ENCODE measurements at regions not wholly inside any gene's neighbourhood (a gene's known extent, or its start where the extent isn't known, plus 50 kb on each side); places are given as distances from the start of the nearest gene placed in this dataset.

DNA sequence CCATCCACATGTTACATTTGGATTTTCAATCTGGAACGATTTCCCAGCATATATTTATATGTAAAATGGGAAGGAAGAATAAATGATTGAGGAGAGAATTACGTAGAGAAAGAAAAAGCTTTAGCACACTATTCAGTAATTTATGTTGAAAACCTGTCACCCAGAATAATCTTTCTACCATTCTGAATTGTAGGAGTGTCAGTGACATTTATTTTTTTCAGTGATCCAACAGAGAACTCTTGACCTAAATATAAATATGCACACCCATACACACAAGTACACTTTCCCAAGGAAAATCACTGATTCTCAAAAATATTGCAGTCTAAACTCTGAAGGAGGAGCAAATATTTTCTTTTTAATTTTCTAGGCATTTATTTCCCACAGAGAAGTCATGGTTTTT lies 140.2 kb upstream of the LRP1B start:
- Histone ChIP-seq H3K23me2 (ENCODE audit: low read depth, low read length) (no peaks in the 10 kb centered on the region), H4K5ac (ENCODE audit: insufficient read length, low read depth, low read length) (no peak overlapping the region), H3K4me3 (ENCODE audit: extremely low read depth in 1 of 4, insufficient read depth in 2 of 4, low read depth in 3 of 4, low read length in 4 of 4) (no peak overlapping the region), H2BK15ac (ENCODE audit: low read length) (no peak overlapping the region), H3K27me3 (replicated peaks in 1 of 4; ENCODE audit: control insufficient read depth in 3 of 4, extremely low read depth in 1 of 4, insufficient read depth in 3 of 4, low read length in 3 of 4) (no peaks in the 10 kb centered on the region), H3K56ac (replicated peaks; ENCODE audit: insufficient read length, low read depth, low read length) (no peak overlapping the region), H2BK12ac (ENCODE audit: low read depth, low read length) (no peak overlapping the region), H3K36me3 (ENCODE audit: control insufficient read depth in 2 of 4, insufficient read depth in 4 of 4, low read length in 3 of 4) (no peaks in the 10 kb centered on the region), H3K27ac (ENCODE audit: low read depth, low read length) (no peak overlapping the region), H2BK5ac (ENCODE audit: low read depth, low read length) (no peak overlapping the region), H3K79me1 (ENCODE audit: low read depth, low read length) (no peaks in the 10 kb centered on the region), H3K9me3 (ENCODE audit: insufficient read depth in 2 of 2, low read depth in 1 of 2, low read length in 1 of 2) (no peaks in the 10 kb centered on the region), H4K91ac (replicated peaks; ENCODE audit: insufficient read length, low read length) (no peak overlapping the region), H4K20me1 (replicated peaks in 1 of 2; ENCODE audit: control insufficient read depth in 1 of 2, insufficient read depth in 2 of 2, low read length in 2 of 2) (no peaks in the 10 kb centered on the region), H3K14ac (ENCODE audit: insufficient read length) (no peak overlapping the region), H3K79me2 (ENCODE audit: control insufficient read depth in 1 of 2, insufficient read depth in 2 of 2, low read length in 2 of 2) (no peaks in the 10 kb centered on the region), H2AK5ac (ENCODE audit: low read depth, low read length) (no peak overlapping the region), H3K23ac (ENCODE audit: insufficient read length) (no peak overlapping the region), H3K4me2 (ENCODE audit: insufficient read depth in 1 of 2, low read depth in 2 of 2, low read length in 2 of 2) (no peak overlapping the region), H3K4me1 (replicated peaks in 1 of 4; ENCODE audit: control insufficient read depth in 3 of 4, insufficient read depth in 4 of 4, low read length in 3 of 4) (no peaks in the 10 kb centered on the region), H3K18ac (ENCODE audit: extremely low read depth, low read length) (no peak overlapping the region), H3K4ac (replicated peaks; ENCODE audit: insufficient read length, low read depth, low read length) (no peak overlapping the region), H2BK20ac (ENCODE audit: low read length) (no peak overlapping the region), H4K8ac (ENCODE audit: extremely low read depth, insufficient read depth, low read length) (no peak overlapping the region), H2AFZ (ENCODE audit: low read length) (no peak overlapping the region), H2BK120ac (replicated peaks; ENCODE audit: low read depth, low read length) (no peak overlapping the region), H3K9ac (replicated peaks in 1 of 4; ENCODE audit: extremely low read depth in 1 of 4, low read depth in 3 of 4, low read length in 3 of 4) (no peak overlapping the region)
- TF ChIP-seq FOSL1 (IDR thresholded peaks at IDR 0.05; ENCODE audit: insufficient read depth, low read depth, low read length) (no peak), POLR2A (IDR thresholded peaks at IDR 0.05; ENCODE audit: control extremely low read depth in 1 of 2, low read depth in 2 of 2, low read length in 2 of 2) (no peak), CTBP2 (IDR thresholded peaks at IDR 0.05; ENCODE audit: borderline replicate concordance, insufficient read depth, insufficient read length, low read length) (no peak), RAD21 (IDR thresholded peaks at IDR 0.05 in 1 of 2, conservative IDR thresholded peaks at IDR 0.05 in 1 of 2; ENCODE audit: low read depth in 2 of 2, low read length in 2 of 2) (no peak), SAP30 (IDR thresholded peaks at IDR 0.05; ENCODE audit: insufficient read depth, insufficient replicate concordance, low read length) (no peak), MAFK (IDR thresholded peaks at IDR 0.05; ENCODE audit: low read depth, low read length) (no peak), BACH1 (IDR thresholded peaks at IDR 0.05; ENCODE audit: low read length) (no peak), RFX5 (IDR thresholded peaks at IDR 0.05; ENCODE audit: borderline replicate concordance, low read depth, low read length) (no peak), POU5F1 (IDR thresholded peaks at IDR 0.05; ENCODE audit: low read depth, low read length) (no peak)
- ChIA-PET CTCF (ENCODE audit: partially characterized antibody) (interaction anchor here (1.1 to 2.5 kb wide), 2 partner anchors 16 to 57 kb away, joined by 3 to 8 read pairs; no protein-coding TSS in a partner anchor), POLR2A (ENCODE audit: partially characterized antibody) (no interaction called here)
- DNase-seq (ENCODE audit: low read depth in 1 of 2, low spot score in 2 of 2), result no peak
- WGBS, 2 experiments (ENCODE audit: extremely low coverage in 1 of 2, insufficient coverage in 1 of 2, insufficient read length in 1 of 2, insufficient replicate concordance in 2 of 2, low coverage in 1 of 2, low lambda C conversion rate in 2 of 2, missing lambda C conversion rate in 1 of 2), result 79 to 100% methylated on average over 1 to 2 of the region's 2 CpGs
- FAIRE-seq, result no peak

Measured in H1 (cell line).